ENCODE measurements at regions not wholly inside any gene's neighbourhood (a gene's known extent, or its start where the extent isn't known, plus 50 kb on each side); places are given as distances from the start of the nearest gene placed in this dataset.

DNA sequence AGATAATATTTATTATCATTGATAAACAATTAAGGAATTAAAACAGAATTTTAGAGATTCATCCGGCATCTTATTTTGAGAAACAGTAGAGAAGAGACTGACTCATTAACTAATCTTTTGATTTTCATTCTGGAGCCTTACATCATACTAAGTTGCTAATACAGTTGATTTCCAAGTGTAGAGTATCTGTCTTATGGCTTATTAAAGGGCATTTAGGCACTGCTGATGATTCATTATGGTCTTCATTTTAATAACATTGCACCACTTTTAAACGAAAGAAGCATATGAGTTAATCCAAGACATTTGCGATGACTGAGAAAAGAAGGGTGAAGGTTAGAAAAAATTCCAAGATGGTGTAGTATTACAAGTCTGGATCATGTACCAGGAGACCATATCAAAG lies 186.0 kb upstream of the CACNA2D1 start:
- Histone ChIP-seq H2BK15ac (ENCODE audit: low read depth, low read length) (no peak overlapping the region), H4K91ac (ENCODE audit: insufficient read depth, low read depth, low read length) (no peak overlapping the region), H2AK9ac (replicated peaks; ENCODE audit: low read depth, low read length, poor library complexity) (no peak overlapping the region), H3K27ac (ENCODE audit: insufficient read depth, low read length) (no peak overlapping the region), H4K5ac (ENCODE audit: low read depth, low read length) (no peak overlapping the region), H2AK5ac (ENCODE audit: low read depth, low read length) (no peak overlapping the region), H3K23ac (ENCODE audit: low read depth, low read length) (no peak overlapping the region), H3K9me3 (ENCODE audit: control insufficient read depth, insufficient read depth, low read length) (no peaks in the 10 kb centered on the region), H4K8ac (ENCODE audit: low read depth in 2 of 2, low read length in 2 of 2) (no peak overlapping the region), H3K18ac (ENCODE audit: low read depth, low read length) (no peak overlapping the region), H3K9ac (ENCODE audit: low read depth, low read length) (no peak overlapping the region), H2BK20ac (ENCODE audit: low read depth, low read length) (no peak overlapping the region), H3K56ac (ENCODE audit: extremely low read depth, insufficient read depth, low read length) (no peak overlapping the region), H2BK5ac (ENCODE audit: low read depth, low read length, poor library complexity, severe bottlenecking) (no peak overlapping the region), H3K4ac (ENCODE audit: low read depth, low read length) (no peak overlapping the region), H3K4me2 (ENCODE audit: low read depth, low read length) (no peak overlapping the region), H2BK120ac (ENCODE audit: low read depth, low read length) (no peak overlapping the region), H3K4me3 (ENCODE audit: insufficient read depth, low read depth, low read length) (no peak overlapping the region), H3K36me3 (ENCODE audit: control insufficient read depth, insufficient read depth, low read length) (no peaks in the 10 kb centered on the region), H3K27me3 (ENCODE audit: control insufficient read depth, insufficient read depth, low read length) (no peaks in the 10 kb centered on the region; the same call in 1 of the 2 replicates), H3K9me1 (ENCODE audit: insufficient read depth, low read length) (peaks cover 3% of the 10 kb centered on the region; the same call in 1 of the 2 replicates), H4K20me1 (ENCODE audit: insufficient read depth, low read length) (no peaks in the 10 kb centered on the region; the same call in 1 of the 2 replicates), H2AFZ (replicated peaks; ENCODE audit: low read length, poor library complexity) (no peak overlapping the region), H3K79me1 (ENCODE audit: low read depth in 1 of 2, low read length in 2 of 2) (no peaks in the 10 kb centered on the region), H3K14ac (replicated peaks; ENCODE audit: low read depth, low read length) (no peak overlapping the region), H3K4me1 (ENCODE audit: control insufficient read depth, insufficient read depth, low read length) (peaks cover 2% of the 10 kb centered on the region)
- BruUV-seq (replicated peaks), result no TSS peak
- ChIA-PET CTCF (no interaction called here), POLR2A (ENCODE audit: unreplicated experiment) (no interaction called here)
- intact Hi-C loops (cut with micrococcal nuclease) (no loop called here), dilution Hi-C loops (cut with HindIII; ENCODE audit: low sequenced_read_pairs, unreplicated experiment) (no loop called here), in situ Hi-C loops (cut with MboI; ENCODE audit: low sequenced_read_pairs) (no loop called here)
- peak; percentile 42 for DNase-seq
- peak; percentile 54 for ATAC-seq (ENCODE audit: low read depth)
- no CpG with 5 or more reads among the region's 3 CpGs for WGBS, 2 experiments (ENCODE audit: extremely low coverage in 2 of 2, insufficient read length in 1 of 2)
- peak; percentile 43 for TF ChIP-seq CEBPB (IDR thresholded peaks at IDR 0.05; ENCODE audit: low read depth, low read length)
- TF ChIP-seq MAFK (IDR thresholded peaks at IDR 0.05; ENCODE audit: low read depth, low read length), result no peak
- no peak for TF ChIP-seq BHLHE40 (IDR thresholded peaks at IDR 0.05; ENCODE audit: low read depth, low read length)
